ENCODE measurements at regions not wholly inside any gene's neighbourhood (a gene's known extent, or its start where the extent isn't known, plus 50 kb on each side); places are given as distances from the start of the nearest gene placed in this dataset.
"Not testable (repeated sequence)": the region's sequence is repeated elsewhere in the genome, so short reads cannot be mapped to it uniquely, and the experiment has no call there.

DNA sequence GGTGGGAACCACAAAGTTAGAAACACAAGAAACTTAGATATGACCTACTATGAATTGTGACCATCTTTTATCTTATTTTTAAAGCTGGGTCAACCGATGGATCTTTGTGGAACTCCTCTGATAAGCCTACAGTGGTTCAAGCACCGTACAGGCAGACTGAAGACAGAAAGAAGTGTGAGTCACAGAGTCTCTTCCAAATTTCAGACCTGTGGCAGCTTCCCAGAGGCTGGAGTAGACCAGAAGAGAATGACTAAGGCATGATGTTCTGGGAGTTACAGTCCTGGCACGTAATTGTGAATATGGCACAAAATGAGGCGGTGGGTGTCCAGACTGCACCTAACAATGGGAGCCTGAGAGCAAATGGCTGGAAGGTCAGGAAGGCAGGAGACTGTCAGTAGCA lies 70.0 kb downstream of the LMO4 start:
- DNase-seq (ENCODE audit: low read depth): no peak

DNA sequence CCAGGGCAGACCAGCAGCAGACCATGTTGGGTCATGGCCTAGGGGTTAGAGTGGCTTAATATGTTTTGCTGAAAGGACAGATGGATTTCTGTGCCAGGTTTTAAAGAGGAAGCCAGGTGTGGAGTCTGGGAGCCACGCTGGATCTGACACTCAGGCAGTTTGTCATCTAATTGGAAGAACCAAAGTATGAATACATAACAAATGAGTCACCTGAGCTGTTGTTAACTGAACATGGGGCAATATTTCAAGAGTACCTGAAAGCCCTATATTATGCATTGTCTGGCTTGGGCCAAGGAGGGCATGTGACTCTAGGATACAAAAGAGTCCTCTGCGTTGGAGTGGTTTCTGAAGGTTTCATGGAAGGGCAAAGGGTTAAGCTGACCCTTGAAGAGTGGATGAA lies 70.6 kb downstream of the LMO4 start:
- DNase-seq (ENCODE audit: low read depth): no peak

DNA sequence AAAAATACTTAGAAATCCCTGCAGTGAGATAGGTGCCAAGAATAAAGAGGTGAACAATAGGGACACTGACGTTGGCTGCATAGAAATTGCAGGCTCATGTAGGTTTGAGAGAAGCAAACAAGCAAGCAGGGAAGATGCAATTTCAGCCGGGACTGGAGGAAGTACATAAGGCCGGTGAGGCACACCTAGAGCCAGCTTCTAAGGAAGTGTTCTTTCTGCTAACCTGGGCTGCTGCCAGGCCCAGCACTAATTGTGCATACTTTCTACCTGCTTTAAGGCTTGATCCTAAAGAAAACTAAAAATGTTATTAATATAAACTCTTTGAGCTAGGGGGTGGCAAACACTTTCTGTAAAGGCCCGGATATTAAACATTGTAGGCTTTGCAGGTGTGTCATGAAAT lies 71.0 kb downstream of the LMO4 start:
- no peak for DNase-seq (ENCODE audit: low read depth)

DNA sequence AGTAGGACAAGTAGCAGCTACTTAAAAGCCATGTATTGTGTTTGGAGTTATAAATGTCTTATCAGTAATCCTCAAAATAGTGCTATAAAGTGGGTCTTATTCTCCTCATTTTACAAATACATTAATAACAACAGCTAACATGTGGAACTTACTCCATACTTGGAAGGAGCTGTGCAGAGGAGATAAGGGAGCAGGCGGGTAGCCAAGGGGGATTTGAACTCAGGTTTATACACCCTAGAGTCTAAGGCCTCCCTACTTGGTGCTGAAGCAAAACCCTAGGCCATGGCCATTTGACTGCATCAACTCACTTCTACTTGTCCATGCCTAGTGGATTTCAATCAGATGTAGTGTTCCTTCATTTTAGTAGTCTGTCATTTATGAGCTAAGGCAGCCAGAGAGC lies 72.1 kb downstream of the LMO4 start:
- no peak for DNase-seq (ENCODE audit: low read depth)

DNA sequence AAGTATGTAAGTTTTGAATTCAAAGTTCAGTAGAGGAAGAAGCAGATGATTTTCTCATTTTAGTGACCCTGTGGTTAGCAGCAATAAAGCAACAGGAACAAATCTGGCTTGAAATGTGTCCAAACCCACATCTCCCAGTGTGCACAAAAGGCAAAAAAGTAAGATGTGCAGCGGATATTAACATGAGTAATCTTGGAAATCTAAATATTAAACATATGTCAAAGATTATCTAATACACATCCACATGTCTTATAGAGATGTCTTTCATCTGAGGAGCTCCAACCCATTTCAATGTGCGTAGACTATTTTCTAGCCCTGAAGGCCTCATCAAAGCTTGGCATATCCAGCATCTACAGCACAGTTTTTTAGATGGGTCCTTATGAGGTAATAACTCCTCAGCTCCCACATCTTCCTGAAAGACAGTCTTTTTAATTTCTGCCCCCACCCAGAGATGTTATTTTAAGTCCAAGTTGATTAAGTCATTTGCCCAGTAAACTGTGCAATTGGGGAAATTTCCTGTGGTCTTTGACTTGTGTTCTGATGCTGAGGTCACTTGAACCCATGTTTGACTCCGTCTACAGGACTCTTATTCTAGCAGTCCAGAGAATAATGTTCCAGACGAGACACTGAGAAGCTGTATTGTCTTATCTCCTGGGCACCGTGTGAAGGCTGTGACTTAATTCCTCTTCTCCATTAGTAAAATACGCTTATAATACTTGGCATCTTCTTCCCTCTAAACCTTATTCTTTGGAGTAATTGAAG lies 73.7 kb downstream of the LMO4 start:
- DNase-seq (ENCODE audit: low read depth): no peak

DNA sequence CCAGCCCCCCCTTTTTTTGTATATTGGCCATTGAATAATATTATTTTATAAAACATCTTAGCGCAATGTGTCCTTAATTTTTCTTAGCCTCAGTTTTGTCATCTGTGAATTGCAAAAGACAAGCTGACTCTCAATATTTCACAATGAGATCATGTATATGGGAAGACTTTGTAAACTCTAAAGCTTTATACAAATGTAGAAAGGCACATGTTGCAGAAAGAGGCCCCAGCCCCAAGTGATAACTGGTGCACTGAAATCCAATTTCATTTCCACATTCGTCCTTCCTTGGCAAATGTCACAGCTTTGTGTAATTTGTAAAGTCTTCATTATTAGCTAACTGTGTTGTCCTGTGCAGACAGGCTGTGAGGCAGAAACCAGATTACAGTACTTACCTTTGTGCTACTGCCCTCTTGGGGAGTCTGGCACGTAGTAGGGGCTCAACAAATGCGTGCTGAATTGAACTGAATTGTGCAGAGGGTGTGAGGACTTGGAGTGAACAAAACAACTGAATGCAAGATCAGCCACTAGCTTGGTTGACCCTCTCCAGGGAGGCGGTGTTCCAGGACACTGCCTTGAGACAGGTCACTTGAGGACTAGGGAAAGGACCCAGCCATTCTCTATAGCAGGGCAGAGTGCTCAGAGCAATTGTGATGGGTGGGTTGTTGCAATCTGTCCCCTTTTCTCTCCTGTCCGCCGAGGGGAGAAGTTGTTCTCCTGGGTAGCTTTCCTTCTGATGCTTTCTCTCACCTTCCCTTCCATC lies 74.6 kb downstream of the LMO4 start:
- DNase-seq (ENCODE audit: low read depth): no peak

DNA sequence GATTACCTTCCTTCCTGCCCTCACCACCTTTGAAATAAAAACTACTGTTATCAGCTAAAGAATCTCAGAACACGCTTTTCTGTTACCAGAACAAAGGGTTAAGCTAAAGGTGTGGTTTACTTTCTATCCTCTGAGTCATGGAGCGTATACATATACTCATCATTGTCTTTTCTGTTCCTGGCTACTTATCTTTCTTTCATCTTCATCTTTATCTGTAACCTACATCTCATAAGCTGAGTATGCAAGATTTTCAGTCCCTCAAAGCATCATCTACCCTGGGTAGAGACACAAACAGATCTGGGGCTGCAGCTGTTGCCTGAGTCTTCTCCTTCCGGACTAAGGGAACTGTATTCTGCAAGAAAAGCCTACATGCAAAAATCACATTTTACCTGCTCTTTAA lies 75.6 kb downstream of the LMO4 start:
- no peak for DNase-seq (ENCODE audit: low read depth)

DNA sequence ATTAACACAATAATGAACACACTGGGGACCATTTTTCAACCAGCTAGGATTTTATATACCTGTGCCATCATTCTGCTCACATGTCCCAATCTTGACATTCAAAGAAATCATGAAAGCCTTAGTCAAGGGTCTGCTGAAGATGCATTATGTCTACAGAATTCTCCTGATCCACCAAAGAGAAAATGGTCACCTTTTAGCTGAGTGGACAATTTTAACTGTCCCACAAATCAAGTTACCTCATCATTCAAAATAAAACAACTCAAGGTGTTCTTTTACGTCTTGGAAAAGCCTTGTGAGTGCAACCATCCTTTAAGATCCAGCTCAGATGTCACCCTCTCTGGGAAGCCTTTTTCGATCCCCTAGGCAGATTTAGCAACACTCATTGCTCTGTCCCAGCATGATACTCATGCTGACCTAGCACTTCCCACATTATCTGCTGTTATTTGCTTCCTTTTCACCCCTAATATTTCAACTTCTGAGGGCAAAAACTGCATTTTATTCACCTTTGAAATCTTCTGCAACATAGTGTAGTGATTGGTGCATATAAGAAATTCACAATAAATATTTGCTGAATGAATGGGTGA lies 80.1 kb downstream of the LMO4 start:
- no peak for DNase-seq (ENCODE audit: low read depth)

DNA sequence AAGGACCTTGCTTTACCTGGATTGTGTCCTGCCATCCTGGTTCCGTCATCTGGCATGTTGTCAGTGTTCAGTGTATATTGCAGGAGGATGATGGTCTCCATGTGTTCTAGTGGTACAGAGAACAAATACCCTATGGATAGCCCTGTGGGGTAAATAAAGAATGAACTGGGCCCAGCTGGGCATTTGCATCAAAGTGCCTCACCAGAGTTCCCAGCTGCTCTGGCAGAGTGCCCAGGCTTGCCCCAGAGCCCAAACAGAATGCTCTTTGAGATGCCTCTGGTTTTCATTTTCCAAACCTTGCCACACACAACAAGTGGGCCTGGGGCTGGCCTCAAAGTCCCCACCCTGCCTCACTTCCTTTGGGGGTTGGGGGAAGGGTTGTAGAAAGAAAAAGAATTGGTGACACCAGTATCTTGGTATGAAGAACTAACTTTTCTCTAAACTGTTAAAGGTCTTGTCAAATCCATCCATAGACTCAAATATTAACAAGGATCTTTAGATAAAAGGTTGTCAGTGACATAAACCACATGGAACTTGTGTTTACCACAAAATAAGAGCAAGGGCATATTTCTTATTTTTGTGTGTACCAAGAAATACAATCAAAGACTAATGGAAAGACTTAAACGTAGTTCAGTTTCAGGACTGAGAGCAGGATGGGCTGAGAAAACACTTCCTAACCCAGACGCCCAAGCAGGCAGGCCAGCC lies 82.2 kb downstream of the LMO4 start:
- no peak for DNase-seq (ENCODE audit: low read depth)

DNA sequence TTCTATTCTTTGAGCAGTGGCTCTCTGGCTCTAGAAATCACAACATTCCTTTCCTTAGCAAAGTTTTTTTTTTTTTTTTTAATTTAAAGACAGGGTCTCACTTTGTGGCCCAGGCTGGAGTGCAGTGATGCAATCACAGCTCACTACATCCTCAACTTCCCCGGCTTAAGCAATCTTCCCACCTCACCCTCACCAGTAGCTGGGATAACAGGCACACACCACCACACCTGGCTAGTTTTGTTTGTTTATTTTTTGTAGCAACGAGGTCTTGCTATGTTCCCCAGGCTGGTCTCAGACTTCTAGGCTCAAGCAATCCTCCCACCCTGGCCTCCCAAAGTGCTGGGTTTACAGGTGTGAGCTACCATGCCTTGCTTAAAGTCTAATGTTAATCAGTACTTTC lies 85.2 kb downstream of the LMO4 start:
- DNase-seq (ENCODE audit: low read depth): not testable (repeated sequence)

DNA sequence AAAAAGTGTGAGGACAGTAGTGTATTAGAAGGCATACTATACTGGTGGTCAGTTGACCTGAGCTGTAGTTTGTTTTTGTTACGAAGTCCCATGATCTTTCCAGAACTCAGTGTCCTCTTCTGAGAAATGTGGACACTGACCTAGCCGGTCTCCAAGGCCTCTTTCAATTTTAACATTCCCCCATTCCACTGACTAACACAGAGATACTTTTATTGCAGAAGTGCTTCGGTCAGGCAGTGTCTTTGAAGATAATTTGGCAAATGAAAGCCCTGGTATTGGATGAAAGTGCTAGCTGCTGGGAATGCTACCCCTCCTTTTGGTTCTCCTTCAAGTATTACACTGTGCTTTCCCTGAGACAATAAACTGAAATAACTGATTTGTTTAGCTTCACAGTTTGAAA lies 89.4 kb downstream of the LMO4 start:
- DNase-seq (ENCODE audit: low read depth): no peak

DNA sequence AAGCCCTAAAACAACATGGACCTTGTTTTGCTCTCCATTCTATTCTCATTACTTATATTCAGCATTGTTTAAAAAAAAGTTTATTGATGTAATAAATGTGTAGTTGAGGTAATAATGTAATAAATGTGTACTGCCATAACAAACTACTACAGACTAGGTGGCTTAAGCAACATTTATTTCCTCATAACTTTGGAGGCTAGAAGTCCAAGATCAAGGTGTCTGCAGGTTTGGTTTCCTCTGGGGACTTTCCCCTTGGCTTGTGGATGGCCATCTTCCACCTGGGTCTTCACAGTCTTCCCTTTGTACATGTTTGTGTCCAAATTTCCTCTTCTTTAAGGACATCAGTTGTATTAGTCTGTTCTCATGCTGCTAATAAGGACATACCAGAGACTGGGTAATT lies 93.1 kb downstream of the LMO4 start:
- no peak for DNase-seq (ENCODE audit: low read depth)

DNA sequence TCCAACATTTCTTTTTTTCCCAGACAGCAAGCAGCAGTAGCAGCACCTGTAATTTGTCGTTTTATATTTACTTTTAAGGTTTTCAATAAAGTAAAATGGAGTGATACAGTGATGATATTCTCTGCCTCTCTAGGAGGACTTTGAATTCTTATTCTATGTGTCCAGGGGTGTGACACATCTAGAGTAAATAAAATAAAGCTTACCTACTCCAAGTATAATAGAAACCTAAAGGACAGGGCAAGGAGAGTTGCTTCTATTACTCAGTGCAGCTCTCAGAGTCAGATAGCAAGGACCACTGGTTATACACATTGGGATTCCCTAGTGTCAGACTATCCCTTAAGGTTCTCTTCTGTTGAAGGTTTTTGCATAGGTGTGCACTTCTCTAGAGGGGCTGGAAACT lies 95.9 kb downstream of the LMO4 start:
- DNase-seq (ENCODE audit: low read depth): no peak

DNA sequence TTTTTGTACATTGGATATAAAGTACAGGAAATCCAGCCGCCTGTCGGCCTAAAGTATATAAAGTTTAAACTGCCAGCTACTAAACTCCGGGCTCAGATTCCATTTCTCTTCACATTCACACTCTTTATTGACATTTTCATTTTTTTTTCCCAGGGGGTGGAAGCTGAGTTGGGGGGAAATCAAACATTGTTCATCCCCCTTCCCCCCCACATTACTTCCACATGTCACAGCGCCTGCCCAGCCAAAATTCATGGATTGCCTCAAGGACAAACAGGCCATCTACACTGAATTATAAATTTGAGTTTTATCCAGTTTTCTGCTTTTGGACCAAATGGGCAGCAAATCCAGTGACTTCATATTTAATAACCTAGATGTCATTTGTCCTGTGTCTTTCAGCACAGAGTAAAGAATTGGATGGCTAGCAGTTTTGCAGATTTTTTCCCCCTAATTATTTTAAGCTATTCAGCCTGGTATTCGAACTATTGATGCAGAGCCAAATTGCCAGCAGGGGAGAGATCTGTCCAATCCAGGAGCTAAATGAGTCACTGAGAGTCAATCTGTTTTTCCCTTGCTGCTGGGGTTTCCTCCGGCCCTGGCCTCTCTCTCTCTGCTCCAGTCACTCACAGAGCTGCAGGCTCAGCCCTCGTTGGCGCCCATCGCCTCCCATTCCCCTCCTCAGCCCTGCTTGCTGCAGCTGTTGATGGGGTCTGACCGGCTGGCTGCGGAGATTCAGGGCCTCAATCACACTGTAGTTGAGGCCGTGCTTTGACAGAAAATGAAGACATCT lies 98.0 kb downstream of the LMO4 start:
- no peak for DNase-seq (ENCODE audit: low read depth)

DNA sequence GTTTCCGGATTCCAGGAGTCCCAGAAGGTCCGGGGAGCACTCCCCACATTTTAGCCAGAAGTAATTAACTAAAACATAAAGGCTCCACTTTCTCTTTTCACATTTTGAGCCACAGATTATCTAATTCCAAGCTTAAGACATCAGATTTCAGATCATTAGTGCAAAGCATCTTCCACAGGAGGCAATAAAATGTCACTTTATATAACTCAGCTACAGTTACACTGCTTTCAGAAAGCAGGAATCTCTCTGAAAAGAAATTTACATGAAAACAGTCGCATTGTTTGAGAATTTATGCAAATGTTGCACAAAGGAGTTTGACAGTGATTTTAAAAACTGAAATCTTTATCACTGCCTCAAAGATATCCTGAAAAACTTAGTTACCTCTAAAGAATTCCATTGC lies 99.7 kb downstream of the LMO4 start:
- DNase-seq (ENCODE audit: low read depth): no peak

DNA sequence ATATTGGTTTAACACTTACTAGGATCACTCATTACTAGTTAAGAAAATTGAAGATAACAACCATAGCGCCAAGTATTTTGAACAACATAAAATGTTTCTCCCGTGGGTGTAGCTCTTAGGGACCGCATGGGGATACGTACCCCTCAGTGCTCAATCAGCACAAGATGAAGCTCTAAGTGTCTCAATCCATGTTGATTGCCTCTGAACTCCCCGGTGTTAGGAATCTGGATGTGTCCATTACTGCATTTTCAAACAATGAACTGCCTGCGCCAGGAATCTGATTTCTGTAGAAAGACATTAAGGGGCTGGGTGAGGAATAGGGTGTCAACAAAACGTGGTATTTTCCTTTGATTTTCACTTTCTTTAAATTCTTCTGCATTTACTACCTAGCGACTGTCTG lies 100.2 kb downstream of the LMO4 start:
- DNase-seq (ENCODE audit: low read depth): no peak

DNA sequence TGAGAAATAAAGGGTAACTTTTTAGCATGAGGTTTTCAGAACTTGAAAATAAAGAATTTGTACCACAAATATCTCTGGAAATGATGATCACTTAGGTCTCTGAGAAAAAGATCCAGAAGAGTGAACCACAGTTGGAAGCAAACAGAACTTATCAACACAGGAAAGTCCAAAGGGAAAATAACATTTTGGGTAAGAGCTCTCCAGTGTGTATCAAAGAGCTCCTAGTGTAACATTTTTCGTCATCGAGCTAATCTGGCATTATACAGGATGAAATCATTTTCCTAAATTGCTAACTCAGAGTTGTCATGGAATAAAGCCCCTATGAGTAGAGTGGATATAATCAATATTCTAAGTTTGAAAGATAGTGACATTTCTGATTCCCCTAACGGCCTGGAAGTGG lies 104.0 kb downstream of the LMO4 start:
- no peak for DNase-seq (ENCODE audit: low read depth)

DNA sequence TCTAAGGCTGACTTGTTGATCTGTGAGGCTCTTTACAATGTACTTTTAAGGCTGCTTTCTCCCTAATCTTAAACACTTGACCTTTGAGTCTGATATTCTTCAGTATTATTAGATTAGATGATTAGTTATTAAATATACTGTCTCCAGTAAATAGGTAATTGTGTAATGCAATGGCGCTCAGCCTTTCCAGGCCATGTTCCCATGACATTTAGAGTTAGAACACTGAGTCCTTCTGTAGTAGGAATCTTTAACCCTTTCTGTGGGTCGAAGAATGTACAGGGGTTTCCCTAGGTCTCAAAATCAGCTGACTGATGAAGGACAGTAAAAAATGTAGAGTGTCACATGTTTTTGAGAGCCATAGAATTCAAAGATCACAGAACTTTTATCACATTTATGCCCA lies 104.4 kb downstream of the LMO4 start:
- DNase-seq (ENCODE audit: low read depth): not testable (repeated sequence)

DNA sequence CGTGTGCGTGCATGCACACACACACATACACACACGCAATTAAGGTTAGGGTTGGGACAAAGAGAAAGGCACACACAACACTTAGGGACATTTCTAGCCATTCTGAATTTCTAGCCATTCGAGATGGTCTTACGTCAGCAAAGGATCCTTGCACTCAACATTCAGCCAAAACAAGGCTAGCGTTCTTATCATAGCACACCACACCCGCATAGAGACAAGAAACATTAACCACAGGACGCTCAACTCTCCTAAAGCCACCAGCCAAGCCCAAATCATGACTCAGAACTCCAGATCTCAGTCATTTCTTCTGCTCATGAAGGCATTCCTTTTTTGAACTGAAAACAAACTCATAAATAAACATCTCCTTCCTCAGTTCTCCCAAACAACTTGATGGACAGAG lies 106.8 kb downstream of the LMO4 start:
- DNase-seq (ENCODE audit: low read depth): no peak

DNA sequence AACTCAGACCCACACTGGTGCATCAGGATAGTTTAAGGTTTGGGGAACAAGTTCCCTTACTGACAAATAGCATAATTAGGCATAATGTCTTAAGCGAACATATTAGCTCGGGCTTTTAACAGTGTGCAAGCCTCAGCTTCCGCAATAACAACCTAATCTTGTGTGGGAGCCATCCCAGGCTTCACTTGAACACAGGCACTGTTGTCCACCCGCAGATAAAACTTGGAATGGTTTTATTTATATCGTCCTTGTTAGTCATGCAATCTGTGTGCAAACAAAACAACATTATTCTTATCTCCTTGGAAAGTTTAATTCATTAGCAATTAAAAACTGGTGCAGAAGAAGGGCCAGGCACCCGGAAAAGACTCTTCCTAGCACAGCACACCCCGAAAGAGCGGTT lies 107.4 kb downstream of the LMO4 start:
- DNase-seq (ENCODE audit: low read depth): not testable (repeated sequence)

DNA sequence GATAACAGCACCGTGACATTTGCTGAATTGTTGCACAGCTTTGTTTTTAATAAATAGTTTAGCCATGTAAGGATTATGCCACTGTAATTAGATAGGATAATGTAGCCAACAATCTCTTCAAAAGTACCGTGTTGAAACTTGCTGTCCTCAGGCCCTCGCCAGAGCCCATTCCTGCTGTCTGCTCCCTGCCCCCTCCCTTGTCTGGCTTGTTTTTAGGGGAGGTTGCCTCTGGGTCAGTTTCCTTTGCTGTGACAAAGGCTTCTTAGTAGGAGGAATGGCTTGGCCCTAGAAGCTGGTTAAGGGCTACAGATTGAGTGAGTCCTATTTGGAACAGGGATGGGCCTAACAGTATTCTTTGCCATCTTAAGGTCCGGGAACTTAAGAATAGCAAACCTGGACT lies 107.9 kb downstream of the LMO4 start:
- DNase-seq (ENCODE audit: low read depth): no peak
